ENCODE measurements at regions not wholly inside any gene's neighbourhood (a gene's known extent, or its start where the extent isn't known, plus 50 kb on each side); places are given as distances from the start of the nearest gene placed in this dataset.
"Not testable (repeated sequence)": the region's sequence is repeated elsewhere in the genome, so short reads cannot be mapped to it uniquely, and the experiment has no call there.

- Histone ChIP-seq H3K4me3 (ENCODE audit: low read length) (no peak overlapping the region), H3K27me3 (ENCODE audit: control insufficient read depth, insufficient read depth, low read length) (no peaks in the 10 kb centered on the region), H3K36me3 (ENCODE audit: insufficient read depth, low read length) (no peaks in the 10 kb centered on the region), H3K4me2 (ENCODE audit: low read length) (no peak overlapping the region), H3K9me3 (replicated peaks; ENCODE audit: low read length) (no peaks in the 10 kb centered on the region), H3K9ac (ENCODE audit: low read depth, low read length) (no peak overlapping the region), H3K4me1 (ENCODE audit: control insufficient read depth, insufficient read depth, low read length) (no peaks in the 10 kb centered on the region)
Observed at GRCh38 chr1:98515744-98516143, 145.8 kb upstream of the SNX7 start.

DNA sequence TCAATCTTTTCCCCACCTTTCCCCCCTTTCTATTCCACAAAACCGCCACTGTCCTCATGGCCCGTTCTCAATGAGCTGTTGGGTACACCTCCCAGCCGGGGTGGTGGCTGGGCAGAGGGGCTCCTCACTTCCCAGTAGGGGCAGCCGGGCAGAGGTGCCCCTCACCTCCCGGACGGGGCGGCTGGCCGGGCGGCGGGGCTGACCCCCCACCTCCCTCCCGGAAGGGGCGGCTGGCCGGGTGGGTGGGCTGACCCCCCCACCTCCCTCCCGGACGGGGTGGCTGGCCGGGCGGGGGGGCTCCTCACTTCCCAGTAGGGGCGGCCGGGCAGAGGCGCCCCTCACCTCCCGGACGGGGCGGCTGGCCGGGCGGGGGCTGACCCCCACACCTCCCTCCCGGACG is 149.3 kb upstream of the SNX7 start:
- not testable (repeated sequence) for H3K9me3 ChIP-seq (replicated peaks; ENCODE audit: low read length); H3K36me3 ChIP-seq (ENCODE audit: insufficient read depth, low read length); H3K4me3 ChIP-seq (ENCODE audit: low read length); H3K9ac ChIP-seq (ENCODE audit: low read depth, low read length); H3K4me1 ChIP-seq (ENCODE audit: control insufficient read depth, insufficient read depth, low read length); H3K4me2 ChIP-seq (ENCODE audit: low read length); H3K27me3 ChIP-seq (ENCODE audit: control insufficient read depth, insufficient read depth, low read length)

GRCh38 chr1:98503771-98504170 is 157.8 kb upstream of the SNX7 start:
- Histone ChIP-seq H3K9ac (ENCODE audit: low read depth, low read length) (no peak overlapping the region), H3K27me3 (ENCODE audit: control insufficient read depth, insufficient read depth, low read length) (no peaks in the 10 kb centered on the region), H3K4me2 (ENCODE audit: low read length) (no peak overlapping the region), H3K4me1 (ENCODE audit: control insufficient read depth, insufficient read depth, low read length) (no peaks in the 10 kb centered on the region), H3K9me3 (replicated peaks; ENCODE audit: low read length) (no peaks in the 10 kb centered on the region), H3K4me3 (ENCODE audit: low read length) (no peak overlapping the region), H3K36me3 (ENCODE audit: insufficient read depth, low read length) (no peaks in the 10 kb centered on the region)

GRCh38 chr1:98502937-98503336 is 158.6 kb upstream of the SNX7 start:
- H3K27me3 ChIP-seq (ENCODE audit: control insufficient read depth, insufficient read depth, low read length): no peaks in the 10 kb centered on the region
- H3K4me2 ChIP-seq (ENCODE audit: low read length): no peak overlapping the region
- no peaks in the 10 kb centered on the region for H3K36me3 ChIP-seq (ENCODE audit: insufficient read depth, low read length)
- H3K9ac ChIP-seq (ENCODE audit: low read depth, low read length): no peak overlapping the region
- H3K4me3 ChIP-seq (ENCODE audit: low read length): no peak overlapping the region
- no peaks in the 10 kb centered on the region for H3K4me1 ChIP-seq (ENCODE audit: control insufficient read depth, insufficient read depth, low read length)
- no peaks in the 10 kb centered on the region for H3K9me3 ChIP-seq (replicated peaks; ENCODE audit: low read length)

- H3K9me3 ChIP-seq (replicated peaks; ENCODE audit: low read length): no peaks in the 10 kb centered on the region
- no peak overlapping the region for H3K4me2 ChIP-seq (ENCODE audit: low read length)
- H3K9ac ChIP-seq (ENCODE audit: low read depth, low read length): no peak overlapping the region
- H3K36me3 ChIP-seq (ENCODE audit: insufficient read depth, low read length): no peaks in the 10 kb centered on the region
- no peak overlapping the region for H3K4me3 ChIP-seq (ENCODE audit: low read length)
- H3K27me3 ChIP-seq (ENCODE audit: control insufficient read depth, insufficient read depth, low read length): no peaks in the 10 kb centered on the region
- H3K4me1 ChIP-seq (ENCODE audit: control insufficient read depth, insufficient read depth, low read length): peaks cover 8% of the 10 kb centered on the region
Observed at GRCh38 chr1:98500324-98500723, 161.2 kb upstream of the SNX7 start.

DNA sequence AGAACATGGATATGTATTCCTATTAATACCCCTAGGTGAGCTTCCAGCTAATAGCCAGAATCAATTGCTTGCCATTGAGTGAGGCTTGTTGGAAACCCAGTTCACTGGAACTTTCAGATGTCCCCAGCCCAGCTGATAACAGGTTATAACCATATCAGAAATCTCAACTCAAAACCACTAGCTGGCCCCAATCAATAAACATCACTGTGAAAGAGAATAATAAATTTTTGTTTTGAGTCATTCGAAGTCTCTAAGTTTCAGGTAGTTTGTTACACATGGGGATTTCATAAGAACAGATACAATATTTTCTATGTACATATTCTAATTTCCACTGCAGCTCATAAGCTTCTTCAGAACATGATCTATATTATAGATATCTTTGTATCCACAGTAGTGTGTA is 162.9 kb upstream of the SNX7 start:
- H3K9me3 ChIP-seq (replicated peaks; ENCODE audit: low read length): no peaks in the 10 kb centered on the region
- H3K4me3 ChIP-seq (ENCODE audit: low read length): no peak overlapping the region
- no peaks in the 10 kb centered on the region for H3K36me3 ChIP-seq (ENCODE audit: insufficient read depth, low read length)
- no peak overlapping the region for H3K4me2 ChIP-seq (ENCODE audit: low read length)
- H3K27me3 ChIP-seq (ENCODE audit: control insufficient read depth, insufficient read depth, low read length): no peaks in the 10 kb centered on the region
- no peak overlapping the region for H3K9ac ChIP-seq (ENCODE audit: low read depth, low read length)
- peaks cover 8% of the 10 kb centered on the region for H3K4me1 ChIP-seq (ENCODE audit: control insufficient read depth, insufficient read depth, low read length)

GRCh38 chr1:98497497-98497896 is 164.0 kb upstream of the SNX7 start:
- Histone ChIP-seq H3K4me3 (ENCODE audit: low read length) (no peak overlapping the region), H3K9ac (ENCODE audit: low read depth, low read length) (no peak overlapping the region), H3K36me3 (ENCODE audit: insufficient read depth, low read length) (no peaks in the 10 kb centered on the region), H3K4me1 (ENCODE audit: control insufficient read depth, insufficient read depth, low read length) (peaks cover 8% of the 10 kb centered on the region), H3K27me3 (ENCODE audit: control insufficient read depth, insufficient read depth, low read length) (no peaks in the 10 kb centered on the region), H3K9me3 (replicated peaks; ENCODE audit: low read length) (no peaks in the 10 kb centered on the region), H3K4me2 (ENCODE audit: low read length) (no peak overlapping the region)

- Histone ChIP-seq H3K4me2 (ENCODE audit: low read length) (no peak overlapping the region), H3K9ac (ENCODE audit: low read depth, low read length) (no peak overlapping the region), H3K36me3 (ENCODE audit: insufficient read depth, low read length) (no peaks in the 10 kb centered on the region), H3K4me1 (ENCODE audit: control insufficient read depth, insufficient read depth, low read length) (peaks cover 8% of the 10 kb centered on the region), H3K9me3 (replicated peaks; ENCODE audit: low read length) (no peaks in the 10 kb centered on the region), H3K4me3 (ENCODE audit: low read length) (no peak overlapping the region), H3K27me3 (ENCODE audit: control insufficient read depth, insufficient read depth, low read length) (no peaks in the 10 kb centered on the region)
Observed at GRCh38 chr1:98496256-98496995, 165.1 kb upstream of the SNX7 start.

DNA sequence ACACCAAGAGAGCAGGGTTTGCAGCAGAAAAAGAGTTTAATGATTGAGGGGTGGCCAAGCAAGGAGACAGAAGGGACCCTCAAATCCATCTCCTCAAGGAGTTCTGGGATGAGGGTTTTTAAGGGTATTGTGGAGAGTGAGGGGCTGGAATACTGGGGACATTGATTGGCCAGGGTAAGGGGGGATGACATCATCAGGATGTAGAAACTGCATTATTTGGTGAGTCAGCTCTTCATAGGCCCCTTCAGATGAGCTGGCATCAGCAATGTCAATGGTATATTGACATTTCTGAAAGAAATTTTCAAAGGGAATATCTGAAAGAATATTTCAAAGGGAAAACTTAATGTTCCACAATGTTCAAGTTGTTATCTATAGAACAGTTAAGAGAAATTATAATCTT is 168.1 kb upstream of the SNX7 start:
- no peaks in the 10 kb centered on the region for H3K36me3 ChIP-seq (ENCODE audit: insufficient read depth, low read length)
- no peak overlapping the region for H3K9ac ChIP-seq (ENCODE audit: low read depth, low read length)
- peaks cover 8% of the 10 kb centered on the region for H3K4me1 ChIP-seq (ENCODE audit: control insufficient read depth, insufficient read depth, low read length)
- no peak overlapping the region for H3K4me2 ChIP-seq (ENCODE audit: low read length)
- no peak overlapping the region for H3K4me3 ChIP-seq (ENCODE audit: low read length)
- H3K27me3 ChIP-seq (ENCODE audit: control insufficient read depth, insufficient read depth, low read length): no peaks in the 10 kb centered on the region
- no peaks in the 10 kb centered on the region for H3K9me3 ChIP-seq (replicated peaks; ENCODE audit: low read length)

DNA sequence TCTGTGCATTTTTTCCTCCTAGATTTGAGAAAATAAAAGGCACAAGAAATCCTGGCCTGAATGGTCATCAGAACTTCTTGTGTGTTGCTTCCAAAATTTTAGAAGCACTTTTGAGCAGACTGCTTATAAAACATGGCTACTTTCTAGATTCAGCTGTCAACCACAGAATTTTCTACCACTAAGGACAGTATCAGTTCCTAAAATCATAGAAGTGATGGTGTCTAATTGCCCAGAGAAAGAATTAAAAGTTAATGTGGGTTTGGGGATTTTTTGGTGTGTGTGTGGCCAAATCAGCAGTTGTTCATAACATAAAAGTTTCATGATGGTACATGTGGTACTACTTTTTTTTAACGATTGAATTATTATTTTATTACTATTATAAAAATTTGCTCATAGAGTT is 171.4 kb upstream of the SNX7 start:
- no peak overlapping the region for H3K4me2 ChIP-seq (ENCODE audit: low read length)
- no peaks in the 10 kb centered on the region for H3K27me3 ChIP-seq (ENCODE audit: control insufficient read depth, insufficient read depth, low read length)
- H3K9me3 ChIP-seq (replicated peaks; ENCODE audit: low read length): no peaks in the 10 kb centered on the region
- no peaks in the 10 kb centered on the region for H3K4me1 ChIP-seq (ENCODE audit: control insufficient read depth, insufficient read depth, low read length)
- H3K36me3 ChIP-seq (ENCODE audit: insufficient read depth, low read length): no peaks in the 10 kb centered on the region
- H3K9ac ChIP-seq (ENCODE audit: low read depth, low read length): no peak overlapping the region
- no peak overlapping the region for H3K4me3 ChIP-seq (ENCODE audit: low read length)

DNA sequence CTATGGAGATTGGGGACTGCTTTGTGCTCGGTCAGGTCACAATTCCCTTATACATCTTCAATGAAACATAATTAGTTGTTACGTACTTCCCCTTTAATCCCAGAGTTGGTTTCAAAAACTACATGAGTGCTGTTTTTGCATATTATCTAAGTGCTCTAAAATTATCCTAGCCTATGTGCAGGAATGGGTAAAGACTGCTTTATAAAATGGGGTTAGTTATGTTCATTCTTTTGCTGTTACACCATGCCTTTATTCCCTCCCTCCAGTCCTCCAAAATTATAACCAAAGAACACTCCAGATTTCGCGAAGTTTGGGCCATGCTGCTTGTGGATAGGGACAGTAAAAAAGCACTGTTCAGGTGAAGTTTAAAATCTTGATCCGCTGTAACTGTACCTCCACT is 173.9 kb upstream of the SNX7 start:
- no peak overlapping the region for H3K9ac ChIP-seq (ENCODE audit: low read depth, low read length)
- H3K9me3 ChIP-seq (replicated peaks; ENCODE audit: low read length): no peaks in the 10 kb centered on the region

DNA sequence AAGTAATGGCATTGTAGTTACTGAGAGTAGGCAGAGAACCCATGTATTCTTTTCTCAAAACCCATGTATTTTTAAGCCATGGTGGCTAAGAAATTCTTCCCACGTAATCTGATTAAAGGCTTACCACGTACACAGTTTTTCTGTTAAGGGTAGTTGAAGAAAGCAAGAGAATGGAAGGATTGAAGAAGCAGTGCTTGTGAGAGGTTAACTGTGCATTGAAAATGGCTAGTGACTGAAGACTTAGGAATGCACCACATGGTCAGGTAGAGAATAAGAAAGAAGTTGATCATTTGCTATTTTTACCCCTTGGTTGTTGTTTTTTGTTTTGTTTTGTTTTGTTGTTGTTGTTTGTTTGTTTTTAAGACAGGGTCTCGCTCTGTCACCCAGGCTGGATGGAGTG is 178.9 kb upstream of the SNX7 start:
- no peak overlapping the region for H3K9ac ChIP-seq (ENCODE audit: low read depth, low read length)
- H3K36me3 ChIP-seq (ENCODE audit: insufficient read depth, low read length): no peaks in the 10 kb centered on the region
- no peak overlapping the region for H3K4me2 ChIP-seq (ENCODE audit: low read length)
- H3K4me1 ChIP-seq (ENCODE audit: control insufficient read depth, insufficient read depth, low read length): peaks cover 14% of the 10 kb centered on the region
- no peaks in the 10 kb centered on the region for H3K9me3 ChIP-seq (replicated peaks; ENCODE audit: low read length)
- no peak overlapping the region for H3K4me3 ChIP-seq (ENCODE audit: low read length)
- no peaks in the 10 kb centered on the region for H3K27me3 ChIP-seq (ENCODE audit: control insufficient read depth, insufficient read depth, low read length)

More for the DNA sequence above, 173.9 kb upstream of the SNX7 start:
- Histone ChIP-seq H3K4me1 (ENCODE audit: control insufficient read depth, insufficient read depth, low read length) (no peaks in the 10 kb centered on the region), H3K36me3 (ENCODE audit: insufficient read depth, low read length) (no peaks in the 10 kb centered on the region), H3K27me3 (ENCODE audit: control insufficient read depth, insufficient read depth, low read length) (no peaks in the 10 kb centered on the region), H3K4me3 (ENCODE audit: low read length) (no peak overlapping the region), H3K4me2 (ENCODE audit: low read length) (no peak overlapping the region)
